Activated naive CD4-positive, alpha-beta T cell treated with anti-CD3 and anti-CD28 coated beads, Interleukin-2, amount 10 ng/mL, durations not matched to agents 7 days and 5 days (primary cell): ENCODE measurements at regions not wholly inside any gene's neighbourhood (a gene's known extent, or its start where the extent isn't known, plus 50 kb on each side); places are given as distances from the start of the nearest gene placed in this dataset.
"Not testable (repeated sequence)": the region's sequence is repeated elsewhere in the genome, so short reads cannot be mapped to it uniquely, and the experiment has no call there.

ENCODE experiments used
- CTCF ChIA-PET: fragments of 350-600 bp; sonication (Branson Sonifier 250); formaldehyde crosslinking; loops from one replicate; lab custom pipeline; 2021; ENCODE audit warnings: antibody characterized with exemption; lab: Charles Lee
- DNase-seq: peaks from one replicate; pipeline ENCODE4 v3.0.0-alpha.2; 2020
- H3K27ac Mint-ChIP-seq: one replicate; pipeline ENCODE4 v1.8.0; 2021; ENCODE audit warnings: mild to moderate bottlenecking, moderate library complexity, mixed read lengths
- H3K27me3 Mint-ChIP-seq: one replicate; pipeline ENCODE4 v1.8.0; 2021; ENCODE audit warnings: mild to moderate bottlenecking, mixed read lengths
- H3K36me3 Mint-ChIP-seq: one replicate; pipeline ENCODE4 v1.8.0; 2021; ENCODE audit warnings: mixed read lengths
- H3K4me1 Mint-ChIP-seq: one replicate; pipeline ENCODE4 v1.8.0; 2021; ENCODE audit warnings: mixed read lengths
- H3K4me3 Mint-ChIP-seq: one replicate; pipeline ENCODE4 v1.8.0; 2021; ENCODE audit warnings: mild to moderate bottlenecking, moderate library complexity, mixed read lengths
- H3K9me3 Mint-ChIP-seq: one replicate; pipeline ENCODE4 v1.8.0; 2021; ENCODE audit warnings: mixed read lengths

- Mint-ChIP-seq H3K27me3 (no peaks in the 10 kb centered on the region), H3K4me3 (no peak overlapping the region), H3K27ac (no peak overlapping the region), H3K36me3 (no peaks in the 10 kb centered on the region), H3K9me3 (no peaks in the 10 kb centered on the region), H3K4me1 (no peaks in the 10 kb centered on the region)
- DNase-seq = no peak
- CTCF ChIA-PET = no interaction called here
Observed at GRCh38 chr6:88455317-88455716, 289.2 kb upstream of the CNR1 start.

- Mint-ChIP-seq H3K4me3 (no peak overlapping the region), H3K36me3 (no peaks in the 10 kb centered on the region), H3K9me3 (peaks cover 2% of the 10 kb centered on the region), H3K27me3 (no peaks in the 10 kb centered on the region), H3K4me1 (no peaks in the 10 kb centered on the region), H3K27ac (no peak overlapping the region)
- DNase-seq = no peak
- CTCF ChIA-PET = no interaction called here
Observed at GRCh38 chr6:88454658-88455057, 288.5 kb upstream of the CNR1 start.

- Mint-ChIP-seq H3K4me3 (no peak overlapping the region), H3K27ac (no peak overlapping the region), H3K4me1 (no peaks in the 10 kb centered on the region), H3K27me3 (no peaks in the 10 kb centered on the region), H3K9me3 (peaks cover 2% of the 10 kb centered on the region), H3K36me3 (no peaks in the 10 kb centered on the region)
- no peak for DNase-seq
- CTCF ChIA-PET = no interaction called here
Observed at GRCh38 chr6:88449770-88450169, 283.6 kb upstream of the CNR1 start.

GRCh38 chr6:88445188-88445965, 279.2 kb upstream of the CNR1 start:
- Mint-ChIP-seq H3K4me1 (no peaks in the 10 kb centered on the region), H3K4me3 (no peak overlapping the region), H3K27ac (no peak overlapping the region), H3K36me3 (no peaks in the 10 kb centered on the region), H3K27me3 (no peaks in the 10 kb centered on the region), H3K9me3 (peaks cover 2% of the 10 kb centered on the region)
- CTCF ChIA-PET = no interaction called here
- DNase-seq = no peak

- no peaks in the 10 kb centered on the region for H3K9me3 Mint-ChIP-seq
Observed at GRCh38 chr6:88443554-88443953, 277.4 kb upstream of the CNR1 start.

GRCh38 chr6:88442737-88443136, 276.6 kb upstream of the CNR1 start:
- no peaks in the 10 kb centered on the region for H3K9me3 Mint-ChIP-seq
- no peak for DNase-seq
- H3K4me3 Mint-ChIP-seq = no peak overlapping the region
- H3K27me3 Mint-ChIP-seq = no peaks in the 10 kb centered on the region
- CTCF ChIA-PET = no interaction called here
- no peaks in the 10 kb centered on the region for H3K4me1 Mint-ChIP-seq
- no peaks in the 10 kb centered on the region for H3K36me3 Mint-ChIP-seq
- H3K27ac Mint-ChIP-seq = no peak overlapping the region

More at GRCh38 chr6:88443554-88443953, 277.4 kb upstream of the CNR1 start:
- Mint-ChIP-seq H3K4me3 (no peak overlapping the region), H3K36me3 (no peaks in the 10 kb centered on the region), H3K27ac (no peak overlapping the region), H3K27me3 (no peaks in the 10 kb centered on the region), H3K4me1 (no peaks in the 10 kb centered on the region)
- CTCF ChIA-PET = no interaction called here
- no peak for DNase-seq

- H3K36me3 Mint-ChIP-seq = no peaks in the 10 kb centered on the region
- H3K27ac Mint-ChIP-seq = no peak overlapping the region
- CTCF ChIA-PET = no interaction called here
- no peaks in the 10 kb centered on the region for H3K27me3 Mint-ChIP-seq
- no peak for DNase-seq
- H3K4me1 Mint-ChIP-seq = no peaks in the 10 kb centered on the region
- H3K4me3 Mint-ChIP-seq = no peak overlapping the region
- no peaks in the 10 kb centered on the region for H3K9me3 Mint-ChIP-seq
Observed at GRCh38 chr6:88441346-88441745, 275.2 kb upstream of the CNR1 start.

- CTCF ChIA-PET = no interaction called here
- Mint-ChIP-seq H3K27ac (no peak overlapping the region), H3K4me1 (no peaks in the 10 kb centered on the region), H3K36me3 (no peaks in the 10 kb centered on the region), H3K4me3 (no peak overlapping the region), H3K9me3 (no peaks in the 10 kb centered on the region), H3K27me3 (peaks cover 2% of the 10 kb centered on the region)
- no peak for DNase-seq
Observed at GRCh38 chr6:88428068-88428467, 261.9 kb upstream of the CNR1 start.

GRCh38 chr6:88426005-88426404, 259.9 kb upstream of the CNR1 start:
- Mint-ChIP-seq H3K4me1 (no peaks in the 10 kb centered on the region), H3K36me3 (no peaks in the 10 kb centered on the region), H3K4me3 (no peak overlapping the region), H3K9me3 (no peaks in the 10 kb centered on the region), H3K27me3 (no peaks in the 10 kb centered on the region), H3K27ac (no peak overlapping the region)
- DNase-seq = no peak
- CTCF ChIA-PET = no interaction called here

GRCh38 chr6:88422831-88423230, 256.7 kb upstream of the CNR1 start:
- DNase-seq = no peak
- Mint-ChIP-seq H3K27me3 (no peaks in the 10 kb centered on the region), H3K4me3 (no peak overlapping the region), H3K36me3 (no peaks in the 10 kb centered on the region), H3K4me1 (no peaks in the 10 kb centered on the region), H3K27ac (no peak overlapping the region), H3K9me3 (no peaks in the 10 kb centered on the region)
- CTCF ChIA-PET = no interaction called here

GRCh38 chr6:88420967-88421488, 254.9 kb upstream of the CNR1 start:
- H3K4me3 Mint-ChIP-seq, H3K9me3 Mint-ChIP-seq, H3K36me3 Mint-ChIP-seq, H3K27ac Mint-ChIP-seq, CTCF ChIA-PET, H3K27me3 Mint-ChIP-seq, DNase-seq, H3K4me1 Mint-ChIP-seq: not testable (repeated sequence)

GRCh38 chr6:88418921-88419810, 253.0 kb upstream of the CNR1 start:
- CTCF ChIA-PET, H3K4me1 Mint-ChIP-seq, DNase-seq, H3K9me3 Mint-ChIP-seq, H3K27ac Mint-ChIP-seq, H3K4me3 Mint-ChIP-seq, H3K36me3 Mint-ChIP-seq, H3K27me3 Mint-ChIP-seq: not testable (repeated sequence)

- H3K4me1 Mint-ChIP-seq, H3K36me3 Mint-ChIP-seq, DNase-seq, H3K27ac Mint-ChIP-seq, H3K9me3 Mint-ChIP-seq, H3K4me3 Mint-ChIP-seq, H3K27me3 Mint-ChIP-seq, CTCF ChIA-PET: not testable (repeated sequence)
Observed at GRCh38 chr6:88417361-88417760, 251.2 kb upstream of the CNR1 start.

GRCh38 chr6:88413459-88413858, 247.3 kb upstream of the CNR1 start:
- Mint-ChIP-seq H3K36me3 (no peaks in the 10 kb centered on the region), H3K27me3 (no peaks in the 10 kb centered on the region), H3K4me1 (no peaks in the 10 kb centered on the region), H3K9me3 (no peaks in the 10 kb centered on the region), H3K27ac (no peak overlapping the region), H3K4me3 (no peak overlapping the region)
- DNase-seq = no peak
- CTCF ChIA-PET = no interaction called here

- H3K9me3 Mint-ChIP-seq, H3K4me1 Mint-ChIP-seq, H3K4me3 Mint-ChIP-seq, H3K27ac Mint-ChIP-seq, CTCF ChIA-PET, H3K27me3 Mint-ChIP-seq, H3K36me3 Mint-ChIP-seq, DNase-seq: not testable (repeated sequence)
Observed at GRCh38 chr6:88408355-88408754, 242.2 kb upstream of the CNR1 start.
